Sigmoid colon (tissue), 6 donors: ENCODE measurements at regions not wholly inside any gene's neighbourhood (a gene's known extent, or its start where the extent isn't known, plus 50 kb on each side); places are given as distances from the start of the nearest gene placed in this dataset.

Experiments
- DNase-seq: peaks from one replicate; pipeline ENCODE4 v3.0.0-alpha.2; 2019
- H3K27ac ChIP-seq, 4 donors: fragments of 200-600 bp; sonication (generic); one replicate each; pipeline ENCODE4 v1.5.1; 2016 to 2019; ENCODE audit warnings: mild to moderate bottlenecking in 1 of 4
- H3K27me3 ChIP-seq, 3 donors: fragments of 200-600 bp; sonication (generic); one replicate each; pipeline ENCODE4 v1.5.1; 2019; ENCODE audit warnings: mild to moderate bottlenecking in 1 of 3
- H3K36me3 ChIP-seq, 4 donors: fragments of 200-600 bp; sonication (generic); one replicate each; pipeline ENCODE4 v1.5.1; 2016 to 2019
- H3K4me1 ChIP-seq, 4 donors: fragments of 200-600 bp; sonication (generic); one replicate each; pipeline ENCODE4 v1.5.1; 2017 to 2019
- H3K4me3 ChIP-seq, 4 donors: fragments of 200-600 bp; sonication (generic); one replicate each; pipeline ENCODE4 v1.5.1; 2017 to 2019; ENCODE audit warnings: mild to moderate bottlenecking in 2 of 4, moderate library complexity in 1 of 4
- H3K9me3 ChIP-seq, 4 donors: fragments of 200-600 bp in 3 of 4; sonication (generic) in 3 of 4; one replicate each; pipeline versions ENCODE4 v1.5.1 to v1.6.1; 2013 to 2019
- CTCF ChIP-seq, 4 experiments: fragments of 450-650 bp in 3 of 4; fragments of 200-600 bp in 1 of 4; IDR thresholded peaks; one replicate each; pipeline ENCODE4 v1.5.1; 2016 to 2019; ENCODE audit warnings: antibody characterized with exemption in 4 of 4, mild to moderate bottlenecking in 3 of 4, moderate library complexity in 2 of 4
- EP300 ChIP-seq, 4 donors: sonication (generic); formaldehyde crosslinking; IDR thresholded peaks; one replicate each; pipeline ENCODE4 v1.6.1; 2017; ENCODE audit warnings: antibody characterized with exemption in 4 of 4
- POLR2A ChIP-seq, 2 donors: fragments of 450-650 bp; IDR thresholded peaks; one replicate each; pipeline ENCODE4 v1.6.1; 2016; ENCODE audit warnings: antibody characterized with exemption in 2 of 2, mild to moderate bottlenecking in 2 of 2, moderate library complexity in 2 of 2
- POLR2AphosphoS5 ChIP-seq, 4 donors: sonication (generic); formaldehyde crosslinking; IDR thresholded peaks; one replicate each; pipeline ENCODE4 v1.6.1; 2017; ENCODE audit warnings: antibody characterized with exemption in 4 of 4
- WGBS, 2 donors: extraction: QIAGEN DNeasy Blood & Tissue Kit; methylation state at CpG; one replicate each; pipeline ENCODE4 v1.1.7; 2013; 5-methylcytosine and 5-hydroxymethylcytosine counted together
- intact Hi-C: fragments of 100-400 bp; cut with DNase I; formaldehyde crosslinking; loops from one replicate; pipeline ENCODE4 v1.15.1; 2023
- donor health status: healthy with polysubstance abuse.
- donor health status: healthy.

- no peaks in the 10 kb centered on the region for H3K36me3 ChIP-seq
- intact Hi-C loops, result loop anchor here (10.0 kb wide), 1 partner anchor 198 kb away; no protein-coding TSS in a partner anchor
- H3K4me3 ChIP-seq, result no peak overlapping the region
- H3K27ac ChIP-seq, result no peak overlapping the region
- TF ChIP-seq EP300 (IDR thresholded peaks at IDR 0.05) (no peak), POLR2A (IDR thresholded peaks at IDR 0.05) (no peak), CTCF (IDR thresholded peaks at IDR 0.05) (no peak), POLR2AphosphoS5 (IDR thresholded peaks at IDR 0.05) (no peak)
- 76 to 86% methylated on average over 2 of the region's 2 CpGs for WGBS, 2 donors
- no peak for DNase-seq
- no peaks in the 10 kb centered on the region for H3K27me3 ChIP-seq
- no peaks in the 10 kb centered on the region for H3K9me3 ChIP-seq
- H3K4me1 ChIP-seq, result peaks cover 0 to 6% (median 5%) of the 10 kb centered on the region in 4 donors
Measured at GRCh38 chr2:18176679-18177215, 298.3 kb downstream of the KCNS3 start.

DNA sequence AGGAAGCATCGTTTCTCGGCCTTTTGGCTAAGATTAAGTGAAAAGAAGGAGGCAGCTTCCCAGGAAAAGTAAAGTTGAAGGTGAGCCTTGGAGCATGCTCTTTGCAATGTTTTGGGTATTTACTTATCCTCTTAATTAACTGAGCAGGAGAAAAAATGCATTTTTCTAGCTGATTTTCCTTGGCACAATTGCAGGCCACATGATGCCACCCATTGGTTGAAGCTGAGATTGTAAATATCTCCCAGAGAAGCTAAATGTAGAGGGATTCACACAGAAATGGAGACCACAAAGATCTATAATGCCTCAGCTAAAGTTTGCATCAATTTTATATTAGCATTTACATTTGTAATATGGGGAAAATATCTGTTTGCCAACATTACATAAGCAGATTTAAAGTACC lies 294.1 kb downstream of the KCNS3 start:
- Histone ChIP-seq H3K4me3 (no peak overlapping the region), H3K36me3 (no peaks in the 10 kb centered on the region), H3K27ac (no peak overlapping the region), H3K9me3 (no peaks in the 10 kb centered on the region), H3K4me1 (peaks cover 0 to 20% (median 20%) of the 10 kb centered on the region in 4 donors), H3K27me3 (peaks cover 0 to 7% (median 0%) of the 10 kb centered on the region in 3 donors)
- intact Hi-C loops, result loop anchor here (10.0 kb wide), 1 partner anchor 202 kb away; no protein-coding TSS in a partner anchor
- DNase-seq, result no peak
- TF ChIP-seq CTCF (IDR thresholded peaks at IDR 0.05) (no peak), EP300 (IDR thresholded peaks at IDR 0.05) (no peak), POLR2A (IDR thresholded peaks at IDR 0.05) (no peak), POLR2AphosphoS5 (IDR thresholded peaks at IDR 0.05) (no peak)
- 91 to 93% methylated on average over 2 of the region's 2 CpGs for WGBS, 2 donors

DNA sequence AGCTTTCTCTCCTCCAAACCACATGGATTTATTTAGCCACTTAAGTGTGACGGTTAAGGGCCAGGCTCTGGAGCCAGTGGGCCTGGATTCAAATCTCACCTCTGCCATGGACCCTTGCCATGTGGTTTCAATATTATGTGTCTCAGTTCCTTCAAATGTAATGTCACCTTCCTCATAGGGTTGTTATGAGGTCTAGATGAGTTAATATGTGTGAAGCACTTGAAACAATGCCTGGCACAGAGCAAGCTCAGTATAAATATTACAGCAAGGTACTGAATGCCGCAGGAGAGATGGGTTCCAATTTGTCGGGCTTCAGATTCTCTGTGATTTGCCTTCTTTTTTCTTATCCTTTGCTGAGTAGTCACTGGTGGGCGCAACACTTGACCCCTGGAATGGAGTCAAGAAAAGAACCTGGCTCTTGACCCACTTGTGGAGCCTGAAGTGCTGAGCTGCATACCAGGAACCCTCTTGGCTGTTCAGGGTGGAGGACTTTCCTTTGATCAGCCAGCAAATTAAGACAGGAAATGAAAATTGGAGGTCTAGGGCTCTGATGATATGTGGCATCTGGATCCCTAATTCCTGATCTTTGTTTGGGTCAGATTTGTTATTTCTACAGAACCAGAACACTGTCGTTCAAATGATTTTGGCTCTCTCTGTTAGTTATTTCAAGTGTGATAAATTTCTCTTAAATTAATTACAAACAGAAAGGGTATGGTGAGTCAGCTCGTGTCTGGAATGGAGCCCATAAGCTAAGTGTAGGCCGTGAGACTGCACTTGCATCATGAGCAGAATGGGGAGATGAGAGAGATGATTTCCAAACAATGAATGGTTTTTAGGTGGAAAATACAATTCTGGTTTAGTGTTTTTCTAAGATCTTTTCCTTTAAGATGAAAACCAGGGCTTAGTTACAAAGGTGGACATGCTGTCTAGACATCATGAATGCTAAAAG lies 293.0 kb downstream of the KCNS3 start:
- intact Hi-C loops, result loop anchor here (10.0 kb wide), 1 partner anchor 203 kb away; no protein-coding TSS in a partner anchor
- Histone ChIP-seq H3K4me1 (peaks cover 0 to 20% (median 20%) of the 10 kb centered on the region in 4 donors), H3K27ac (peak overlapping the region in 3 of 4 donors; percentile 1 to 49 (median 42)), H3K36me3 (no peaks in the 10 kb centered on the region), H3K27me3 (peaks cover 0 to 7% (median 0%) of the 10 kb centered on the region in 3 donors), H3K4me3 (no peak overlapping the region), H3K9me3 (no peaks in the 10 kb centered on the region)
- TF ChIP-seq POLR2A (IDR thresholded peaks at IDR 0.05) (no peak), POLR2AphosphoS5 (IDR thresholded peaks at IDR 0.05) (peak; percentile 16 to 37 (median 32)), CTCF (IDR thresholded peaks at IDR 0.05) (no peak), EP300 (IDR thresholded peaks at IDR 0.05) (no peak)
- peak; percentile 83 for DNase-seq
- WGBS, 2 donors, result 73 to 74% methylated on average over 7 of the region's 7 CpGs

GRCh38 chr2:18170642-18171041 lies 292.2 kb downstream of the KCNS3 start:
- no peak overlapping the region for H3K27ac ChIP-seq
- TF ChIP-seq POLR2AphosphoS5 (IDR thresholded peaks at IDR 0.05) (no peak), POLR2A (IDR thresholded peaks at IDR 0.05) (no peak), EP300 (IDR thresholded peaks at IDR 0.05) (no peak), CTCF (IDR thresholded peaks at IDR 0.05) (no peak)
- peaks cover 0 to 7% (median 0%) of the 10 kb centered on the region in 3 donors for H3K27me3 ChIP-seq
- peaks cover 0 to 20% (median 20%) of the 10 kb centered on the region in 4 donors for H3K4me1 ChIP-seq
- 73 to 83% methylated on average over 1 of the region's 1 CpG for WGBS, 2 donors
- no peaks in the 10 kb centered on the region for H3K9me3 ChIP-seq
- H3K4me3 ChIP-seq, result no peak overlapping the region
- no peaks in the 10 kb centered on the region for H3K36me3 ChIP-seq
- intact Hi-C loops, result loop anchor here (10.0 kb wide), 1 partner anchor 204 kb away; no protein-coding TSS in a partner anchor
- DNase-seq, result no peak
